ENCODE measurements at regions not wholly inside any gene's neighbourhood (a gene's known extent, or its start where the extent isn't known, plus 50 kb on each side); places are given as distances from the start of the nearest gene placed in this dataset.
"Not testable (repeated sequence)": the region's sequence is repeated elsewhere in the genome, so short reads cannot be mapped to it uniquely, and the experiment has no call there.

- no peak for DNase-seq
These were observed 581.4 kb upstream of the DPPA4 start for GRCh38 chr3:109918740-109919139.

GRCh38 chr3:109920749-109921148 lies 583.4 kb upstream of the DPPA4 start:
- no peak for DNase-seq

GRCh38 chr3:109921509-109921908 lies 584.2 kb upstream of the DPPA4 start:
- DNase-seq, result no peak

DNA sequence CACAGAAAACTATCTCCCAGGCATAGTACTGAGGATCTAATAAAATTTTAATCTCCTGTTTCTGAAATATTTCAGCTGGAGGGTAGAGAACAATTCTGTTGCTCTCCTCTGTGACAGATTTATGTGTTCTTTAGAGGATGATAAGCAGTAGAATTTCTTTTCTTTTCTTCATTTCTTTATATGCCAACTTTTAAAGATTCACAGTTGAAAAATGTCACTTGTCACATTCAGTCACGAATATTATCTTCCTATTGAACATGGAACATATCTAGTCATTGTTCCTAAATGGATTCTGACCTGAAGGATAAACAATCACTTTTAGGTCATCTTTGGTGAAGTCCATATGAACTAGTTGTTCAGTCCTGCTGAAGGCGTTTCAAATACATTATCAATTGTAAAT lies 585.5 kb upstream of the DPPA4 start:
- no peak for DNase-seq

GRCh38 chr3:109923431-109923830 lies 586.1 kb upstream of the DPPA4 start:
- DNase-seq, result no peak

GRCh38 chr3:109924196-109924595 lies 586.9 kb upstream of the DPPA4 start:
- DNase-seq, result no peak

DNA sequence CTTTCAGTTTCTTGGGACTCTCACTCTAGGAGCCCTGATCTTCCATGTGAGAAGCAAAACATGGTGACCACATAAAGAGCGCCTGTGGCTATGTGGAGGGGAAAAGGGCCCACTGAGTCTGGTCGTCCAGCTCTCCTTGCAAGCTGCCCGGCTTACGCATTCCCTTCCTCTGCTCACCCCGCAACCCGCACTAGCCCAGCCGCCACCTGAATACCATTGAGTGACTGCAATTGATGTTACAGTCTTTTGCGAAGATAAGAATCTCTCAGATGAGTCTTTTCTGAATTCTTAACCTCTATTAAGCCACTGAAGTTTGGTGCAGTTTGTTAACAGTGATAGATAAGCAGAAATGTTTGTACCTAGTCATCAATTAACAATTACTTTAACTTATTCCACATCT lies 589.0 kb upstream of the DPPA4 start:
- DNase-seq, result no peak

- DNase-seq, result no peak
These were observed 589.8 kb upstream of the DPPA4 start for GRCh38 chr3:109927161-109927560.

DNA sequence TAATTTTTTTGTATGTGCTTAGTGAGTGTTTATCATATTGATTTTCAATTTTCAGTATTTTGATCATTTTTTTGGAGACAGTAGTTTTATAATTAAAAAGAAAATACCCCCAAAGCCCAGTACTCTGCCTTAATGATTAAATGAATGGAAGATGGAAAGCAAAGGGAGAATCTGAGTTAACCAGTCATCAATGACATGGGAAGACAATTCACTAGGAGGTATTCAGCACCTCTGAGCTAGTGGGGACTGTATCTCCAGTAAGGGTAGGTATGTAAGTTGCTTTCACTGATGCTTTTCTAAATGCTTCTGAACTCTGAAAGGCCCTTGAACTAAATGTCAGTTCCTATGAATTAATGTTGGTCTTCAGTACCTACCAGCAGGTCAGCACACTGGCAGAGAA lies 590.4 kb upstream of the DPPA4 start:
- DNase-seq, result no peak

GRCh38 chr3:109930582-109930981 lies 593.2 kb upstream of the DPPA4 start:
- DNase-seq, result no peak

GRCh38 chr3:109933576-109933975 lies 596.2 kb upstream of the DPPA4 start:
- no peak for DNase-seq

DNA sequence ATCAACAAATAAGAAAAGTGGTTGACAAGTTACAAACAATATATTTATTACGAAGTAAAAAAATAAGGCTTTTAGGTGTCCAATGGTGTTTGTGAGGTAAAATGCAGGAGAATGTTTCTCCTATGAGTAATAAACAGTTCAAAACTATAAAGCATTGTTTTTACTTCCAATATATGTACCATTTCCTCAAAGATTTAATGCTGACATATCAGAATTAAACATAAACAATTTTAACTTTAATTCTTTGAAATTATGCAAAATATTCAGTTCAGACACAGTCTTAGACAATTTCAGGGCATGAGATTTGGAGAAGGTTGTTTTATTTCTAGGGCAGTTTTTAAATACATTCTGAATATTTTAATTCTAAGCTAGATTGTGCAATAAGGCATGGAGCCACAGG lies 602.5 kb upstream of the DPPA4 start:
- DNase-seq, result no peak

DNA sequence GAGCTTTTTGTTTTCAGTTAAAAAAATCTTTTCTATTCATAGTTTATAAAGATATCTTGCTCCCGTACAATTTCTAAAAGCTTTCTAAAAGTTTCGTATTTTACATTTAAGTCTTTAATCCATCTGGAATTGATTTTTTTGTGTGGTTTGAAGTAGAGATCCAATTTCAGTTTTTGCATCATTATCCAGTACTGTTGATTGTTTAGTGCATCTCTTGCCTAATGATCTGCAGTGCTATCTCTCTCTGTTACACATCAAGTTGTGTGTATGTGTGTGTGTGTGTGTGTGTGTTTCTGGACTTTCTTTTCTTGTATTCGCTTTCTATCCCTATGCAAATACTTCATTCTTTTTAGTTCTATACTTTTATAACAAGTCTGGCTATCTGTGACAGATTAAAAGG lies 605.8 kb upstream of the DPPA4 start:
- DNase-seq, result no peak

- no peak for DNase-seq
These were observed 607.5 kb upstream of the DPPA4 start for GRCh38 chr3:109944836-109945235.

DNA sequence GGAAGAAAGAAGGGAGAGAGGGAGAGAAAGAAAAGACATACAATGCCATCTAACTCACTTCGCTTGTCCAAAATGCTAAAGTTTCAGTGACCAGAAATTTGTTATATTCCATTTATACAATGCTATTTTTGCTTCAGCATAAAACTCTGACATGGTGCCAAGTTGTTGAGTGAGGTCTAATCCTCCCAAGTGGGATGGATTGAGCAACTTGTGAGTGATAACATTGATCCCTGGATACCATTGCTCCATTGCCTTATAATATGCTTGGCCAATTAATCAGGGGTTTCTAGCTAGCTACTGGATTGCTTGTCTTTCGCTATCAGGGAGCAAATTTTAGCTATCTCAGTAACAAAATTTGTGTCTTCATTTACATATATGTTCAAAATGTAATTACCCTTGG lies 615.6 kb upstream of the DPPA4 start:
- no peak for DNase-seq

GRCh38 chr3:109963831-109964230 lies 626.5 kb upstream of the DPPA4 start:
- DNase-seq, result no peak

DNA sequence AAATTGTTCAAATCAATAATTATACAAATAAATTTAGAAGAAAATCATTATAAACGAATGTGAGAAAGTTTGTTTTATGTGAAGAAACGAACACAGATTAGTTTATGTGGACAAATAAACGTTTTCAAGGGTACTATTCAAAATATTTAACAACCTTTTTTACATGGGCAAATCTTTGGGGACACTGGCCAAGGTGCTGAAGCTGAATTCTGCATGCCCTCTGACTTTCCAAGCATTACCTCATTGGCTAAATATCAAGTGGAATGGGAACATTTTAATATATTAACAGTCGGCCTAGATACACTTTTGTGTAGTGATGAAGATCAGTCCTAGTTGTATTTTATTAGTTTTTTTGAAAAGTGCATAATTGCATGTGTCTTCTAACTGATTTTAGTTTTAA lies 636.4 kb upstream of the DPPA4 start:
- DNase-seq, result no peak

GRCh38 chr3:109977897-109978296 lies 640.6 kb upstream of the DPPA4 start:
- DNase-seq, result no peak

DNA sequence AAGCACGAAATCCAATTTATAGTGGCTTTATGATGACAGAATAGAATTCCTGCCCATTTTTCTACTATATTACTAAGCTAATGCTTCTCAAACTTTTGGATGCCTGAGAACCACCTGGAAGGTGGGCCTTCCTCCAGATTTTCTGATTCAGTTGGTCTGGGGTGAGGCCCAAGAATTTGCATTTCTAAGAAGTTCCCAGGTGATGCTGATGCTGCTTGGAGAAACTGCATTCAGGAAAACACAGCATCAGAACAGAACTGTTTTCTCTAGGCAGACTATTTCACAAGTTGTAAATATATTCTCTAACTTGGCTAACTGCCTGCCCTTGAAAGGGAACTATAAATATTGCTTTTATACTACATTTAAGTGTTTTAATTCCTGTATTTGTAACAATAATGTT lies 644.9 kb upstream of the DPPA4 start:
- DNase-seq, result no peak

GRCh38 chr3:109984976-109985375 lies 647.6 kb upstream of the DPPA4 start:
- no peak for DNase-seq

DNA sequence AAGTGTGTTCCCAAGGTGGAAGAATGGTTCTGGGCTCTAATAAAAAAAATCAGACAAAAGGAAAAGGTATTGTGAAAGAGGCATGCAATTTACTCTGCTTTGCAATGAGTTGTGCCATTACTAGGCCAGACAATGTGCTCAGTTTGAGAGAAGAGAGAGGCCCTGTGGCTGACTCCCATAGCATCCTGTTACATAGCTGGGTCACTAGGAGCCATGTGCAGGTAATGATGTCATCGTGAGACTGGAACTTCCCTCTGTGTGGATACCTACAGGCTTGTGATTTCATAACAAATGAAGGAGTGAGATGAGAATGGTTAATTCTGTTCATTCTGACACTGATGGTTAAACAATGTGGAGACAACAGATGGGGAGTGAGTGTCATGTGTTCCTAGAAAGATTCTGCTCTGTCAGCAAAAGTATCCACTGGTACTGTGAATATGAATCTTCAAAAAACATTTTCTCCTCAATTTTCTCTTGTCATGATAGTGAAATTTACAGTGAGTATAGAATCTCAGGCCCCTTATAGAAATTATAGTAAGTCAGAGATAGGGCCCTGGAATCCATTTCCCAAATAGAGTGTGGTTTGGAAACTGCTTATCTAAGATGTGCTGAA lies 648.7 kb upstream of the DPPA4 start:
- no peak for DNase-seq

- DNase-seq, result no peak
These were observed 657.5 kb upstream of the DPPA4 start for GRCh38 chr3:109994853-109995252.

DNA sequence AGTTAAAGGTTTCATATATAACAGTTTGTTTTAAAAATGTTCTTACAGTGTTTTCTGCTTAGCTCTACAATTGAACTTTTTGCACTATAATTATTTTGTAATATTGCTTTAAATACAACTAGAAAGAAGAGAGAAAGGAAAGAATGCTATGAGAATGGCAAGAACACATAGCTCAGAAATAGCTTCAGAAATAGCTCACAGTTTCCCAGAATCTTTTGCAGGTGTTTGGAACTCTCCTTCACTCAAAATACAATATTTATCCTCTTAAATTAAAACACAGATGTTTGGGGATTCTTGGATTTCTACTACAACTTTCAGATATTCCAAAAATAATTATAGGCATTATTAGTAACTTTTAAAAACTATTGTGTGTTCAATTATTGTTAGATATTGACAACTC lies 658.0 kb upstream of the DPPA4 start:
- DNase-seq, result no peak

DNA sequence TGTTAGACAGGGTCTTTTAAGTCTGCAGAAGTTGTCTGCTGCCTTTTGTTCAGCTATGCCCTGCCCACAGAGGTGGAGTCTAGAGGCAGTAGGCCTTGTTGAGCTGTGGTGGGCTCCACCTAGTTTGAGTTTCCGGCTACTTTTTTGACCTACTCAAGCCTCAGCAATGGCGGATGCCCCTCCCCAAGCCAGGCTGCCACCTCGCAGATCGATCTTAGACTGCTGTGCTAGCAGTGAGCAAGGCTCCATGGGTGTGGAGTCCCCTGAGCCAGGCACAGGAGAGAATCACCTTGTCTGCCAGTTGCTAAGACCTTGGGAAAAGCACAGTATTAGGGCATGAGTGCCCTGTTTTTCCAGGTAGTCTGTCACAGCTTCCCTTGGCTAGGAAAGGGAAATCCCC lies 664.6 kb upstream of the DPPA4 start:
- DNase-seq, result not testable (repeated sequence)

DNA sequence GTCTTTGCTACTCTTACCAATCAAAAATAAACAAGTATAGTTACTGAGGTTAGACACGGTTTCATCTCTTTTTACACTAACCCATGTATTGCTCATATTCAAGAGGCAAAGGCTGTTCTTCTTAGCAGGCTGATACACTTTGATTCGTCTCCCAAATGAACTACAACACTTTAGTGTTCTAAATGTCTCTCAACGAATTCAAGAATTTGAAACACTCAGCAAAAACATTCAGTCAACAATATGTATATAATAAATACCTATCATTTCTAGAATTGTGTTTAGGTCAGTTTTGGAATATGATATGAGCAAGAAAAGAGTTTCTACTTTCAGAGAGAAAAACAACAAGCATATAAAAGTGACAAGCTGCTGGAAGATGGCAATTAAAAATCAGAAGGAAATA lies 669.6 kb upstream of the DPPA4 start:
- no peak for DNase-seq
